ENCODE measurements at regions not wholly inside any gene's neighbourhood (a gene's known extent, or its start where the extent isn't known, plus 50 kb on each side); places are given as distances from the start of the nearest gene placed in this dataset.

- no peaks in the 10 kb centered on the region for H3K4me1 ChIP-seq
- H3K4me3 ChIP-seq, result no peak overlapping the region
- H3K27ac ChIP-seq, result no peak overlapping the region
- no peaks in the 10 kb centered on the region for H3K36me3 ChIP-seq
- no peak for TF ChIP-seq CTCF (IDR thresholded peaks at IDR 0.05)
- peaks cover 0 to 4% of the 10 kb centered on the region in 2 donors for H3K9me3 ChIP-seq
- H3K27me3 ChIP-seq, result no peaks in the 10 kb centered on the region
- no peak for DNase-seq (ENCODE audit: low spot score in 2 of 2)
- intact Hi-C loops (cut with DNase I), result no loop called here
Measured at GRCh38 chr12:114616081-114616480, 67.9 kb downstream of the TBX3 start.

- TF ChIP-seq CTCF (IDR thresholded peaks at IDR 0.05), result no peak
- no peak overlapping the region for H3K4me3 ChIP-seq
- no peaks in the 10 kb centered on the region for H3K36me3 ChIP-seq
- intact Hi-C loops (cut with DNase I), result no loop called here
- DNase-seq (ENCODE audit: low spot score in 2 of 2), result no peak
- H3K4me1 ChIP-seq, result no peaks in the 10 kb centered on the region
- peaks cover 0 to 4% of the 10 kb centered on the region in 2 donors for H3K9me3 ChIP-seq
- no peak overlapping the region for H3K27ac ChIP-seq
- no peaks in the 10 kb centered on the region for H3K27me3 ChIP-seq
Measured at GRCh38 chr12:114614040-114614439, 69.9 kb downstream of the TBX3 start.

- intact Hi-C loops (cut with DNase I), result no loop called here
- Histone ChIP-seq H3K4me3 (no peak overlapping the region), H3K27ac (no peak overlapping the region), H3K27me3 (no peaks in the 10 kb centered on the region), H3K9me3 (peaks cover 0 to 4% of the 10 kb centered on the region in 2 donors), H3K36me3 (no peaks in the 10 kb centered on the region), H3K4me1 (no peaks in the 10 kb centered on the region)
- DNase-seq (ENCODE audit: low spot score in 2 of 2), result no peak
- no peak for TF ChIP-seq CTCF (IDR thresholded peaks at IDR 0.05)
Measured at GRCh38 chr12:114612062-114612461, 71.9 kb downstream of the TBX3 start.

- no peaks in the 10 kb centered on the region for H3K4me1 ChIP-seq
- H3K4me3 ChIP-seq, result no peak overlapping the region
- H3K27ac ChIP-seq, result no peak overlapping the region
- no peak for TF ChIP-seq CTCF (IDR thresholded peaks at IDR 0.05)
- no peaks in the 10 kb centered on the region for H3K36me3 ChIP-seq
- peaks cover 0 to 4% of the 10 kb centered on the region in 2 donors for H3K9me3 ChIP-seq
- H3K27me3 ChIP-seq, result no peaks in the 10 kb centered on the region
- intact Hi-C loops (cut with DNase I), result no loop called here
- DNase-seq (ENCODE audit: low spot score in 2 of 2), result no peak
Measured at GRCh38 chr12:114611145-114612018, 72.6 kb downstream of the TBX3 start.

GRCh38 chr12:114608509-114608908 is 75.5 kb downstream of the TBX3 start:
- no peaks in the 10 kb centered on the region for H3K36me3 ChIP-seq
- H3K4me1 ChIP-seq, result no peaks in the 10 kb centered on the region
- H3K4me3 ChIP-seq, result no peak overlapping the region
- TF ChIP-seq CTCF (IDR thresholded peaks at IDR 0.05), result no peak
- DNase-seq (ENCODE audit: low spot score in 2 of 2), result no peak
- no peak overlapping the region for H3K27ac ChIP-seq
- H3K27me3 ChIP-seq, result no peaks in the 10 kb centered on the region
- intact Hi-C loops (cut with DNase I), result no loop called here
- H3K9me3 ChIP-seq, result no peaks in the 10 kb centered on the region

All from ascending aorta (tissue), 2 donors.